ENCODE measurements at regions not wholly inside any gene's neighbourhood (a gene's known extent, or its start where the extent isn't known, plus 50 kb on each side); places are given as distances from the start of the nearest gene placed in this dataset.

DNA sequence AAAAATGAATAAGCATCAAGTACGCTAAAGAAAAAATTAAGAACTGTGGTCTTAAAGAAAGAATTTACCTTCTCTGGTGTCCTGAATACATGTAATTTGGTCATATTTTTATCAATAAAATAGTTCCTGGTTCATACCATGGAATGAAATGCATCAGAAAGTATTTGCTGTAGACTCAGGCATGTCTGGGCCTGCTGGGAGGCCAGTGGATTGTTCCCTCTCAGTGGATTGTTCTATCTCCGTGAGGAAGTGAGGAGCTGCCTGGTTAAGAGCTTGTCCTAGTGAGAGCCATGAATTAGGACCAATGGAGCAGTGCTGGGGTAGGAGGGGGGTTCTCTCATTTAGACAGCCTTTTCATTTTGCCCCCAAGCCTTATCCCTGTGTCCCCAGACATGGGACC lies 211.7 kb upstream of the HABP2 start:
- ATAC-seq (no peak), DNase-seq (no peak)
- H3K36me3 ChIP-seq (replicated peaks in 1 of 2; ENCODE audit: insufficient read depth in 1 of 2, low read depth in 2 of 2), result no peaks in the 10 kb centered on the region
- H3K4me3 ChIP-seq, result no peak overlapping the region
- intact Hi-C loops (cut with DNase I), result no loop called here
- no peaks in the 10 kb centered on the region for H3K9me3 ChIP-seq
- TF ChIP-seq, protein P1, sequence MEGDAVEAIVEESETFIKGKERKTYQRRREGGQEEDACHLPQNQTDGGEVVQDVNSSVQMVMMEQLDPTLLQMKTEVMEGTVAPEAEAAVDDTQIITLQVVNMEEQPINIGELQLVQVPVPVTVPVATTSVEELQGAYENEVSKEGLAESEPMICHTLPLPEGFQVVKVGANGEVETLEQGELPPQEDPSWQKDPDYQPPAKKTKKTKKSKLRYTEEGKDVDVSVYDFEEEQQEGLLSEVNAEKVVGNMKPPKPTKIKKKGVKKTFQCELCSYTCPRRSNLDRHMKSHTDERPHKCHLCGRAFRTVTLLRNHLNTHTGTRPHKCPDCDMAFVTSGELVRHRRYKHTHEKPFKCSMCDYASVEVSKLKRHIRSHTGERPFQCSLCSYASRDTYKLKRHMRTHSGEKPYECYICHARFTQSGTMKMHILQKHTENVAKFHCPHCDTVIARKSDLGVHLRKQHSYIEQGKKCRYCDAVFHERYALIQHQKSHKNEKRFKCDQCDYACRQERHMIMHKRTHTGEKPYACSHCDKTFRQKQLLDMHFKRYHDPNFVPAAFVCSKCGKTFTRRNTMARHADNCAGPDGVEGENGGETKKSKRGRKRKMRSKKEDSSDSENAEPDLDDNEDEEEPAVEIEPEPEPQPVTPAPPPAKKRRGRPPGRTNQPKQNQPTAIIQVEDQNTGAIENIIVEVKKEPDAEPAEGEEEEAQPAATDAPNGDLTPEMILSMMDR (IDR thresholded peaks at IDR 0.05), result no peak
- TF ChIP-seq POLR2A (IDR thresholded peaks at IDR 0.05), result no peak
- no peak overlapping the region for H3K27ac ChIP-seq
- H3K4me1 ChIP-seq, result no peaks in the 10 kb centered on the region
- WGBS, 2 donors, result 92 to 100% methylated on average over 2 of the region's 2 CpGs
- no peaks in the 10 kb centered on the region for H3K27me3 ChIP-seq

DNA sequence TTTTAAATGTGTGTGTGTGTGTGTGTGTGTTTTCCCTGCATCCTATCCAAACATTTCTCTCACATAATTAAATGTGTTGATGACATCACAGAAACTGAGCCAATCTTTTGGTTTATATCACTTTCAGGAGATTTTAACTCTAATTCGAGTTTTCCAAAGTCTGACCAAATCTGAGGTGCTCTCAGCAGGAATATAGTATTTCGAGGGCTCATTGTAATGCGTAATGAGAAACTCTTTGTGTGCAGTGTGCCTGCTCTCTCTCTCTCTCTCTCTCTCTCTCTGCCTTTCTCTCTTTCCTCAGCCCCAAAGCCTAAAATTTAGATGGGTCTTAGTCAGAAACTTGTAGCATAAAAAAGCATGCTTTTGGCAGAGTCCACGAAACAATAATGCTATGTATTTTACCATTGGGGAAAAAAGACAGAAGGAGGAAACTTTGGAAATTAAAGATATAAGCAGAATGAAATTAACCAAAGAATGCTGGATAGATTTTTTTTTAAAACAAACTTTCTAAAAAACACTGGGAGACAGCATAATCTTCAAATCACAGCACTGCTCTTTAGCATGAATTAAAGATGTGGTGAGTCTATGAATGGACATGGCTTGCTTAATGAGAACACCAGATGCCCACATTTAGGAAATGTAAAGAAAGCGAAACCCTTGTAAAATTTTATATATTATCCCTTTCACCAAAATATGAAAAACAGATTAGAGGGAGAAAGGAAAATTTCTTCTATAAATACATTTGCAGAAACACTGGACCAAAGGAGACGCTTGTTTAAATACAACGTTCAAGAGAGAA lies 206.8 kb upstream of the HABP2 start:
- no peak for ATAC-seq
- peaks cover 6% of the 10 kb centered on the region for H3K4me1 ChIP-seq

DNA sequence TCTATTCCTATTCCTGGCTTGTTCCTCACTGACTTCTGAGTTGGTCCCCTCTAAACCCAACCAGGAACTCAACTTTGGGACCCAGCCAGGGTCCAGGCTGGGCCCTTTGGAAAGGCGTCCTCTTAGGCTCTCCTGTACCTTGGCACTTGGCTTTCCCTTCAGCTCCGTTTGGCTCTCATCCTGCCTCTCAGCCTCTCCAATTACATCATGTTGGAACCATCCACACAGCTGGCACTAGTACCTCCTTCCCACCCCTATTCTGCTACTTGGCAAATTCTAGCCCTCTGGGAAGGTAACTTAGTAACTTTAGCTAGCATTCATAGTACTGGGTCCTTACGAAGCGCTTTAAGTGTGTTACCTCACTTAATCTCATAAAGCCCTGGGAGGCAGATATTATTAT lies 205.3 kb upstream of the HABP2 start:
- 48 to 52% methylated on average over 4 of the region's 4 CpGs for WGBS, 2 donors
- ATAC-seq (peak; percentile 93), DNase-seq (peak; percentile 24 to 61 (median 34))
- TF ChIP-seq, protein P1 (IDR thresholded peaks at IDR 0.05), result no peak
- TF ChIP-seq POLR2A (IDR thresholded peaks at IDR 0.05), result no peak
- Histone ChIP-seq H3K4me1 (peaks cover 6% of the 10 kb centered on the region), H3K4me3 (no peak overlapping the region), H3K27me3 (no peaks in the 10 kb centered on the region), H3K36me3 (replicated peaks in 1 of 2; ENCODE audit: insufficient read depth in 1 of 2, low read depth in 2 of 2) (no peaks in the 10 kb centered on the region), H3K27ac (peak overlapping the region in 2 of 4 donors; percentile 7 to 18), H3K9me3 (no peaks in the 10 kb centered on the region)
- intact Hi-C loops (cut with DNase I), result no loop called here

More for the DNA sequence above, 206.8 kb upstream of the HABP2 start:
- no peak for DNase-seq
- no peak overlapping the region for H3K4me3 ChIP-seq
- no peaks in the 10 kb centered on the region for H3K36me3 ChIP-seq (replicated peaks in 1 of 2; ENCODE audit: insufficient read depth in 1 of 2, low read depth in 2 of 2)
- intact Hi-C loops (cut with DNase I), result no loop called here
- 74 to 77% methylated on average over 7 of the region's 7 CpGs for WGBS, 2 donors
- TF ChIP-seq, protein P1 (IDR thresholded peaks at IDR 0.05), result no peak
- no peak for TF ChIP-seq POLR2A (IDR thresholded peaks at IDR 0.05)
- H3K27me3 ChIP-seq, result no peaks in the 10 kb centered on the region
- no peaks in the 10 kb centered on the region for H3K9me3 ChIP-seq
- H3K27ac ChIP-seq, result no peak overlapping the region

DNA sequence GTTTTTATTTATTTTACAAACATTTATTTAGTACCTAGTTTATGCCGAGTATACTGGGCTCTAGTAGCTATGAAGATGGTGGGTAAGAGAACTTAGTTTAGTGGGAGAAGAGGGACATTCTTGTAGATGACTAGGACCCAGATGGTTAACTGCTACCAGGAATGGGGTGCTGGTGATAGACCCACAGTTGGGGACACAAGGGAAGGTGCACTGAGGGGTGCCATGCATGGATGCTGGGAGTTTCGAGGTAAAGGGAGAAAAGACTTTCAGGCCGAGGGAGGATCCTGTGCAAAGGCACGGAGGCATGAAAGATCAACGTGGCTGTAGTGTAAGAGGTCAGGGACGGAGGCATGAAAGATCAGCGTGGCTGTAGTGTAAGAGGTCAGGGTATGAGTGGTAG lies 204.2 kb upstream of the HABP2 start:
- DNase-seq, result no peak
- Histone ChIP-seq H3K36me3 (replicated peaks in 1 of 2; ENCODE audit: insufficient read depth in 1 of 2, low read depth in 2 of 2) (no peaks in the 10 kb centered on the region), H3K27ac (no peak overlapping the region), H3K27me3 (no peaks in the 10 kb centered on the region), H3K4me1 (peaks cover 6% of the 10 kb centered on the region), H3K4me3 (no peak overlapping the region), H3K9me3 (no peaks in the 10 kb centered on the region)
- 72 to 80% methylated on average over 7 of the region's 7 CpGs for WGBS, 2 donors
- intact Hi-C loops (cut with DNase I), result no loop called here
- TF ChIP-seq POLR2A (IDR thresholded peaks at IDR 0.05), result no peak
- TF ChIP-seq, protein P1 (IDR thresholded peaks at IDR 0.05), result no peak
- ATAC-seq, result no peak

Measured in body of pancreas (tissue), 4 donors.